MM.1S (cell line): ENCODE measurements at regions not wholly inside any gene's neighbourhood (a gene's known extent, or its start where the extent isn't known, plus 50 kb on each side); places are given as distances from the start of the nearest gene placed in this dataset.

ENCODE experiments used
- EZH2 ChIP-seq: fragments of 300-600 bp; sonication (generic); optimal IDR thresholded peaks from 2 replicates; pipeline ENCODE3; 2017; ENCODE audit warnings: low read depth, mild to moderate bottlenecking, antibody characterized with exemption, low read length, mixed read lengths
- TF ChIP-seq, protein P1 (sequence below): fragments of 300-600 bp; sonication (generic); IDR thresholded peaks from 2 replicates; pipeline ENCODE4 v1.5.1; 2016; ENCODE audit warnings: antibody characterized with exemption, low read length, mixed read lengths

DNA sequence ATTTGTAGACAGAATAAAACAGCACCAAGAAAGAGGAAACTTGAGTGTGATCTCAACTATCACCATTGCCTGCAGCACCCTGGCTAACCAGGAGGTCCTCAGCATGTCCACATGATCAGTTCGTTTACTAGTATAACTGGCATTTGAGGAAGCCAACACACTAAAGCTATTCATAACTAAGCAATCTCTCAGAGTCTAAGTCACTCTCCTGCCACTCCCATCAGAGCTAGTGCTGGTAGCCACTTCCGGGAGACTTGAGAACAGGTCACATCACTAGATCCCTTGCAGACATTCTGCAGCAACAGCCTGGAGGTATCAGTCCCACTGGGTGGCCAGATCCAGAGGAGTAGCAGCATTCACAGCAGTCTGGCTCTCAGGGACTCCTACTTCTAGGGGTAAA is 352.9 kb upstream of the OR4E1 start:
- TF ChIP-seq, protein P1, sequence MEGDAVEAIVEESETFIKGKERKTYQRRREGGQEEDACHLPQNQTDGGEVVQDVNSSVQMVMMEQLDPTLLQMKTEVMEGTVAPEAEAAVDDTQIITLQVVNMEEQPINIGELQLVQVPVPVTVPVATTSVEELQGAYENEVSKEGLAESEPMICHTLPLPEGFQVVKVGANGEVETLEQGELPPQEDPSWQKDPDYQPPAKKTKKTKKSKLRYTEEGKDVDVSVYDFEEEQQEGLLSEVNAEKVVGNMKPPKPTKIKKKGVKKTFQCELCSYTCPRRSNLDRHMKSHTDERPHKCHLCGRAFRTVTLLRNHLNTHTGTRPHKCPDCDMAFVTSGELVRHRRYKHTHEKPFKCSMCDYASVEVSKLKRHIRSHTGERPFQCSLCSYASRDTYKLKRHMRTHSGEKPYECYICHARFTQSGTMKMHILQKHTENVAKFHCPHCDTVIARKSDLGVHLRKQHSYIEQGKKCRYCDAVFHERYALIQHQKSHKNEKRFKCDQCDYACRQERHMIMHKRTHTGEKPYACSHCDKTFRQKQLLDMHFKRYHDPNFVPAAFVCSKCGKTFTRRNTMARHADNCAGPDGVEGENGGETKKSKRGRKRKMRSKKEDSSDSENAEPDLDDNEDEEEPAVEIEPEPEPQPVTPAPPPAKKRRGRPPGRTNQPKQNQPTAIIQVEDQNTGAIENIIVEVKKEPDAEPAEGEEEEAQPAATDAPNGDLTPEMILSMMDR: no peak
- TF ChIP-seq EZH2: no peak
